ENCODE measurements at regions not wholly inside any gene's neighbourhood (a gene's known extent, or its start where the extent isn't known, plus 50 kb on each side); places are given as distances from the start of the nearest gene placed in this dataset.

GRCh38 chr4:62226082-62226481 lies 1026.0 kb downstream of the ADGRL3 start:
- H3K4me1 Mint-ChIP-seq (ENCODE audit: low read depth), result no peaks in the 10 kb centered on the region
- DNase-seq (no peak), ATAC-seq (replicated peaks in 1 of 2) (no peak)
- no peaks in the 10 kb centered on the region for H3K36me3 Mint-ChIP-seq (ENCODE audit: insufficient read depth in 2 of 2)
- H3K9me3 Mint-ChIP-seq, result peaks cover 2 to 6% of the 10 kb centered on the region in 2 donors
- no peaks in the 10 kb centered on the region for H3K27me3 Mint-ChIP-seq (ENCODE audit: low read depth)
- H3K4me3 Mint-ChIP-seq, result no peak overlapping the region
- H3K27ac Mint-ChIP-seq, result no peak overlapping the region

GRCh38 chr4:62222121-62222520 lies 1022.0 kb downstream of the ADGRL3 start:
- DNase-seq, result no peak
- no peak for ATAC-seq (replicated peaks in 1 of 2)
- no peaks in the 10 kb centered on the region for H3K36me3 Mint-ChIP-seq (ENCODE audit: insufficient read depth in 2 of 2)
- no peaks in the 10 kb centered on the region for H3K27me3 Mint-ChIP-seq (ENCODE audit: low read depth)
- H3K27ac Mint-ChIP-seq, result no peak overlapping the region
- H3K4me1 Mint-ChIP-seq (ENCODE audit: low read depth), result no peaks in the 10 kb centered on the region
- H3K9me3 Mint-ChIP-seq, result peaks cover 8% of the 10 kb centered on the region in 2 donors
- H3K4me3 Mint-ChIP-seq, result no peak overlapping the region

GRCh38 chr4:62210486-62210885 lies 1010.4 kb downstream of the ADGRL3 start:
- no peaks in the 10 kb centered on the region for H3K36me3 Mint-ChIP-seq (ENCODE audit: insufficient read depth in 2 of 2)

GRCh38 chr4:62209757-62210485 lies 1009.8 kb downstream of the ADGRL3 start:
- Mint-ChIP-seq H3K4me3 (no peak overlapping the region), H3K36me3 (ENCODE audit: insufficient read depth in 2 of 2) (no peaks in the 10 kb centered on the region), H3K9me3 (peaks cover 4 to 10% of the 10 kb centered on the region in 2 donors), H3K27me3 (ENCODE audit: low read depth) (no peaks in the 10 kb centered on the region), H3K4me1 (ENCODE audit: low read depth) (no peaks in the 10 kb centered on the region), H3K27ac (no peak overlapping the region)
- ATAC-seq (replicated peaks in 1 of 2), result no peak
- no peak for DNase-seq

More at GRCh38 chr4:62210486-62210885, 1010.4 kb downstream of the ADGRL3 start:
- H3K27ac Mint-ChIP-seq, result no peak overlapping the region
- no peaks in the 10 kb centered on the region for H3K27me3 Mint-ChIP-seq (ENCODE audit: low read depth)
- peaks cover 4 to 10% of the 10 kb centered on the region in 2 donors for H3K9me3 Mint-ChIP-seq
- no peak for ATAC-seq (replicated peaks in 1 of 2)
- DNase-seq, result no peak
- no peak overlapping the region for H3K4me3 Mint-ChIP-seq
- no peaks in the 10 kb centered on the region for H3K4me1 Mint-ChIP-seq (ENCODE audit: low read depth)

GRCh38 chr4:62208921-62209320 lies 1008.8 kb downstream of the ADGRL3 start:
- H3K27me3 Mint-ChIP-seq (ENCODE audit: low read depth), result no peaks in the 10 kb centered on the region
- no peak for ATAC-seq (replicated peaks in 1 of 2)
- peaks cover 3 to 6% of the 10 kb centered on the region in 2 donors for H3K9me3 Mint-ChIP-seq
- no peaks in the 10 kb centered on the region for H3K36me3 Mint-ChIP-seq (ENCODE audit: insufficient read depth in 2 of 2)
- no peaks in the 10 kb centered on the region for H3K4me1 Mint-ChIP-seq (ENCODE audit: low read depth)
- H3K27ac Mint-ChIP-seq, result no peak overlapping the region
- no peak overlapping the region for H3K4me3 Mint-ChIP-seq
- DNase-seq, result no peak

GRCh38 chr4:62204136-62204535 lies 1004.0 kb downstream of the ADGRL3 start:
- no peak overlapping the region for H3K4me3 Mint-ChIP-seq
- no peaks in the 10 kb centered on the region for H3K27me3 Mint-ChIP-seq (ENCODE audit: low read depth)
- no peak for DNase-seq
- H3K9me3 Mint-ChIP-seq, result peaks cover 3 to 8% of the 10 kb centered on the region in 2 donors
- no peaks in the 10 kb centered on the region for H3K36me3 Mint-ChIP-seq (ENCODE audit: insufficient read depth in 2 of 2)
- H3K27ac Mint-ChIP-seq, result no peak overlapping the region
- no peaks in the 10 kb centered on the region for H3K4me1 Mint-ChIP-seq (ENCODE audit: low read depth)
- no peak for ATAC-seq (replicated peaks in 1 of 2)

- H3K36me3 Mint-ChIP-seq (ENCODE audit: insufficient read depth in 2 of 2), result no peaks in the 10 kb centered on the region
- no peak overlapping the region for H3K27ac Mint-ChIP-seq
- ATAC-seq (replicated peaks in 1 of 2), result no peak
- H3K4me1 Mint-ChIP-seq (ENCODE audit: low read depth), result no peaks in the 10 kb centered on the region
- H3K9me3 Mint-ChIP-seq, result peaks cover 3 to 4% of the 10 kb centered on the region in 2 donors
- H3K4me3 Mint-ChIP-seq, result no peak overlapping the region
- no peaks in the 10 kb centered on the region for H3K27me3 Mint-ChIP-seq (ENCODE audit: low read depth)
- no peak for DNase-seq
Observed at GRCh38 chr4:62199291-62199810, 999.2 kb downstream of the ADGRL3 start.

- H3K4me1 Mint-ChIP-seq (ENCODE audit: low read depth), result no peaks in the 10 kb centered on the region
- H3K4me3 Mint-ChIP-seq, result no peak overlapping the region
- H3K36me3 Mint-ChIP-seq (ENCODE audit: insufficient read depth in 2 of 2), result no peaks in the 10 kb centered on the region
- H3K9me3 Mint-ChIP-seq, result peaks cover 2 to 4% of the 10 kb centered on the region in 2 donors
- no peak for DNase-seq
- H3K27ac Mint-ChIP-seq, result no peak overlapping the region
- H3K27me3 Mint-ChIP-seq (ENCODE audit: low read depth), result no peaks in the 10 kb centered on the region
- ATAC-seq (replicated peaks in 1 of 2), result no peak
Observed at GRCh38 chr4:62196338-62196737, 996.2 kb downstream of the ADGRL3 start.

GRCh38 chr4:62194342-62194741 lies 994.2 kb downstream of the ADGRL3 start:
- Mint-ChIP-seq H3K9me3 (peaks cover 4% of the 10 kb centered on the region in 2 donors), H3K4me1 (ENCODE audit: low read depth) (no peaks in the 10 kb centered on the region), H3K27ac (no peak overlapping the region), H3K27me3 (ENCODE audit: low read depth) (no peaks in the 10 kb centered on the region), H3K36me3 (ENCODE audit: insufficient read depth in 2 of 2) (no peaks in the 10 kb centered on the region), H3K4me3 (no peak overlapping the region)
- ATAC-seq (replicated peaks in 1 of 2), result no peak
- DNase-seq, result no peak

GRCh38 chr4:62193761-62194160 lies 993.6 kb downstream of the ADGRL3 start:
- ATAC-seq (replicated peaks in 1 of 2) (no peak), DNase-seq (no peak)
- Mint-ChIP-seq H3K27ac (no peak overlapping the region), H3K27me3 (ENCODE audit: low read depth) (no peaks in the 10 kb centered on the region), H3K36me3 (ENCODE audit: insufficient read depth in 2 of 2) (no peaks in the 10 kb centered on the region), H3K9me3 (peaks cover 4 to 6% of the 10 kb centered on the region in 2 donors), H3K4me1 (ENCODE audit: low read depth) (no peaks in the 10 kb centered on the region), H3K4me3 (no peak overlapping the region)

GRCh38 chr4:62191451-62192240 lies 991.5 kb downstream of the ADGRL3 start:
- H3K4me3 Mint-ChIP-seq, result no peak overlapping the region
- no peak overlapping the region for H3K27ac Mint-ChIP-seq
- H3K9me3 Mint-ChIP-seq, result peaks cover 8 to 10% of the 10 kb centered on the region in 2 donors
- H3K36me3 Mint-ChIP-seq (ENCODE audit: insufficient read depth in 2 of 2), result no peaks in the 10 kb centered on the region
- H3K27me3 Mint-ChIP-seq (ENCODE audit: low read depth), result no peaks in the 10 kb centered on the region
- no peaks in the 10 kb centered on the region for H3K4me1 Mint-ChIP-seq (ENCODE audit: low read depth)
- no peak for DNase-seq
- ATAC-seq (replicated peaks in 1 of 2), result no peak

GRCh38 chr4:62170235-62170634 lies 970.1 kb downstream of the ADGRL3 start:
- DNase-seq (no peak), ATAC-seq (replicated peaks in 1 of 2) (no peak)
- no peaks in the 10 kb centered on the region for H3K36me3 Mint-ChIP-seq (ENCODE audit: insufficient read depth in 2 of 2)
- no peaks in the 10 kb centered on the region for H3K27me3 Mint-ChIP-seq (ENCODE audit: low read depth)
- H3K4me3 Mint-ChIP-seq, result no peak overlapping the region
- H3K9me3 Mint-ChIP-seq, result peaks cover 0 to 3% of the 10 kb centered on the region in 2 donors
- H3K4me1 Mint-ChIP-seq (ENCODE audit: low read depth), result no peaks in the 10 kb centered on the region
- H3K27ac Mint-ChIP-seq, result no peak overlapping the region

- DNase-seq, result no peak
- Mint-ChIP-seq H3K27me3 (ENCODE audit: low read depth) (no peaks in the 10 kb centered on the region), H3K36me3 (ENCODE audit: insufficient read depth in 2 of 2) (no peaks in the 10 kb centered on the region), H3K4me3 (no peak overlapping the region), H3K9me3 (peaks cover 2 to 3% of the 10 kb centered on the region in 2 donors), H3K4me1 (ENCODE audit: low read depth) (no peaks in the 10 kb centered on the region), H3K27ac (no peak overlapping the region)
- ATAC-seq (replicated peaks in 1 of 2), result no peak
Observed at GRCh38 chr4:62168681-62169080, 968.6 kb downstream of the ADGRL3 start.

Measured in activated T-cell treated with anti-CD3 and anti-CD28 coated beads, Interleukin-2, amount 50 U/mL, for 72 hours (primary cell).